ENCODE measurements at regions not wholly inside any gene's neighbourhood (a gene's known extent, or its start where the extent isn't known, plus 50 kb on each side); places are given as distances from the start of the nearest gene placed in this dataset.

DNA sequence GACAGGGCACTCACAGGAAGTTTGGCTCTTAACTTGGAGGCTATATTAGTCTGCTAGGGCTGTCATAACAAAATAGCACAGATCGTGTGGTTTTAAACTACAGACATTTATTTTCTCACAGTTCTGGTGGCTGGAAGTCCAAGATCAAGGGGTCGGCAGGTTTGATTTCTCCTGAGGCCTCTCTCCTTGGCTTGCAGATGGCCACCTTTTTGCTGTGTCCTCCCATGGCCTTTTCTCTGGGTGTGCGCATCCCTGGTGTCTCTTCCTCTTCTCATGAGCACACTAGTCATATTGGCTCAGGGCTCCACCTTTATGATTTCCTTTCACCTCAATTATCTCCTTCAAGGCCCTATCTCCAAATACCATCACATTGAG, 69.3 kb downstream of the FOXB1 start:
- TF ChIP-seq, protein P1, sequence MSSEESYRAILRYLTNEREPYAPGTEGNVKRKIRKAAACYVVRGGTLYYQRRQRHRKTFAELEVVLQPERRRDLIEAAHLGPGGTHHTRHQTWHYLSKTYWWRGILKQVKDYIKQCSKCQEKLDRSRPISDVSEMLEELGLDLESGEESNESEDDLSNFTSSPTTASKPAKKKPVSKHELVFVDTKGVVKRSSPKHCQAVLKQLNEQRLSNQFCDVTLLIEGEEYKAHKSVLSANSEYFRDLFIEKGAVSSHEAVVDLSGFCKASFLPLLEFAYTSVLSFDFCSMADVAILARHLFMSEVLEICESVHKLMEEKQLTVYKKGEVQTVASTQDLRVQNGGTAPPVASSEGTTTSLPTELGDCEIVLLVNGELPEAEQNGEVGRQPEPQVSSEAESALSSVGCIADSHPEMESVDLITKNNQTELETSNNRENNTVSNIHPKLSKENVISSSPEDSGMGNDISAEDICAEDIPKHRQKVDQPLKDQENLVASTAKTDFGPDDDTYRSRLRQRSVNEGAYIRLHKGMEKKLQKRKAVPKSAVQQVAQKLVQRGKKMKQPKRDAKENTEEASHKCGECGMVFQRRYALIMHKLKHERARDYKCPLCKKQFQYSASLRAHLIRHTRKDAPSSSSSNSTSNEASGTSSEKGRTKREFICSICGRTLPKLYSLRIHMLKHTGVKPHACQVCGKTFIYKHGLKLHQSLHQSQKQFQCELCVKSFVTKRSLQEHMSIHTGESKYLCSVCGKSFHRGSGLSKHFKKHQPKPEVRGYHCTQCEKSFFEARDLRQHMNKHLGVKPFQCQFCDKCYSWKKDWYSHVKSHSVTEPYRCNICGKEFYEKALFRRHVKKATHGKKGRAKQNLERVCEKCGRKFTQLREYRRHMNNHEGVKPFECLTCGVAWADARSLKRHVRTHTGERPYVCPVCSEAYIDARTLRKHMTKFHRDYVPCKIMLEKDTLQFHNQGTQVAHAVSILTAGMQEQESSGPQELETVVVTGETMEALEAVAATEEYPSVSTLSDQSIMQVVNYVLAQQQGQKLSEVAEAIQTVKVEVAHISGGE (CRISPR knock-in tag; IDR thresholded peaks at IDR 0.05): no peak
- TF ChIP-seq, protein P2, sequence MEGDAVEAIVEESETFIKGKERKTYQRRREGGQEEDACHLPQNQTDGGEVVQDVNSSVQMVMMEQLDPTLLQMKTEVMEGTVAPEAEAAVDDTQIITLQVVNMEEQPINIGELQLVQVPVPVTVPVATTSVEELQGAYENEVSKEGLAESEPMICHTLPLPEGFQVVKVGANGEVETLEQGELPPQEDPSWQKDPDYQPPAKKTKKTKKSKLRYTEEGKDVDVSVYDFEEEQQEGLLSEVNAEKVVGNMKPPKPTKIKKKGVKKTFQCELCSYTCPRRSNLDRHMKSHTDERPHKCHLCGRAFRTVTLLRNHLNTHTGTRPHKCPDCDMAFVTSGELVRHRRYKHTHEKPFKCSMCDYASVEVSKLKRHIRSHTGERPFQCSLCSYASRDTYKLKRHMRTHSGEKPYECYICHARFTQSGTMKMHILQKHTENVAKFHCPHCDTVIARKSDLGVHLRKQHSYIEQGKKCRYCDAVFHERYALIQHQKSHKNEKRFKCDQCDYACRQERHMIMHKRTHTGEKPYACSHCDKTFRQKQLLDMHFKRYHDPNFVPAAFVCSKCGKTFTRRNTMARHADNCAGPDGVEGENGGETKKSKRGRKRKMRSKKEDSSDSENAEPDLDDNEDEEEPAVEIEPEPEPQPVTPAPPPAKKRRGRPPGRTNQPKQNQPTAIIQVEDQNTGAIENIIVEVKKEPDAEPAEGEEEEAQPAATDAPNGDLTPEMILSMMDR (IDR thresholded peaks at IDR 0.05 in 2 of 3, conservative IDR thresholded peaks at IDR 0.05 in 1 of 3; ENCODE audit: control insufficient read depth in 2 of 3, extremely low read depth in 1 of 3, insufficient read depth in 1 of 3, low read depth in 3 of 3, low read length in 3 of 3): no peak
- TF ChIP-seq, protein P3, sequence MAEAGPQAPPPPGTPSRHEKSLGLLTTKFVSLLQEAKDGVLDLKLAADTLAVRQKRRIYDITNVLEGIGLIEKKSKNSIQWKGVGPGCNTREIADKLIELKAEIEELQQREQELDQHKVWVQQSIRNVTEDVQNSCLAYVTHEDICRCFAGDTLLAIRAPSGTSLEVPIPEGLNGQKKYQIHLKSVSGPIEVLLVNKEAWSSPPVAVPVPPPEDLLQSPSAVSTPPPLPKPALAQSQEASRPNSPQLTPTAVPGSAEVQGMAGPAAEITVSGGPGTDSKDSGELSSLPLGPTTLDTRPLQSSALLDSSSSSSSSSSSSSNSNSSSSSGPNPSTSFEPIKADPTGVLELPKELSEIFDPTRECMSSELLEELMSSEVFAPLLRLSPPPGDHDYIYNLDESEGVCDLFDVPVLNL (IDR thresholded peaks at IDR 0.05; ENCODE audit: low read depth, low read length): no peak
- TF ChIP-seq CHD2 (IDR thresholded peaks at IDR 0.05; ENCODE audit: borderline replicate concordance, low read depth, low read length) (no peak), RAD21 (IDR thresholded peaks at IDR 0.05; ENCODE audit: insufficient read depth, low read depth, low read length) (no peak), FOXM1 (IDR thresholded peaks at IDR 0.05; ENCODE audit: low read depth, low read length) (no peak), MXI1 (IDR thresholded peaks at IDR 0.05; ENCODE audit: low read depth, low read length) (no peak), POLR2AphosphoS5 (IDR thresholded peaks at IDR 0.05; ENCODE audit: low read length) (no peak), KAT2A (conservative IDR thresholded peaks at IDR 0.05; ENCODE audit: control insufficient read depth, low read depth, low read length) (no peak)

Measured in GM12878 (cell line).